Stimulated activated naive CD8-positive, alpha-beta T cell treated with anti-CD3 and anti-CD28 coated beads, Interleukin-15, amount 100 ng/mL, for 72 hours (primary cell): ENCODE measurements at regions not wholly inside any gene's neighbourhood (a gene's known extent, or its start where the extent isn't known, plus 50 kb on each side); places are given as distances from the start of the nearest gene placed in this dataset.

Experiments used
- ATAC-seq: fragments of 150-1000 bp; cut with Tn5 transposase; 2 replicates; pipeline ENCODE4 v1.10.0; 2021; ENCODE audit warnings: mild to moderate bottlenecking, moderate library complexity
- DNase-seq, 2 donors: peaks; one replicate each; pipeline ENCODE4 v3.0.0; 2021 to 2022
- H3K27ac Mint-ChIP-seq, 2 donors: one replicate each; pipeline ENCODE4 v1.8.0; 2022; ENCODE audit warnings: mild to moderate bottlenecking in 2 of 2, mixed read lengths in 2 of 2, moderate library complexity in 2 of 2
- H3K27me3 Mint-ChIP-seq: one replicate; pipeline ENCODE4 v1.8.0; 2022; ENCODE audit warnings: mixed read lengths
- H3K4me1 Mint-ChIP-seq: one replicate; pipeline ENCODE4 v1.8.0; 2022; ENCODE audit warnings: mild to moderate bottlenecking, mixed read lengths
- H3K4me3 Mint-ChIP-seq, 2 donors: one replicate each; pipeline ENCODE4 v1.8.0; 2022; ENCODE audit warnings: mild to moderate bottlenecking in 2 of 2, mixed read lengths in 2 of 2, moderate library complexity in 1 of 2
- H3K9me3 Mint-ChIP-seq, 2 donors: one replicate each; pipeline ENCODE4 v1.8.0; 2022; ENCODE audit warnings: mixed read lengths in 2 of 2

DNA sequence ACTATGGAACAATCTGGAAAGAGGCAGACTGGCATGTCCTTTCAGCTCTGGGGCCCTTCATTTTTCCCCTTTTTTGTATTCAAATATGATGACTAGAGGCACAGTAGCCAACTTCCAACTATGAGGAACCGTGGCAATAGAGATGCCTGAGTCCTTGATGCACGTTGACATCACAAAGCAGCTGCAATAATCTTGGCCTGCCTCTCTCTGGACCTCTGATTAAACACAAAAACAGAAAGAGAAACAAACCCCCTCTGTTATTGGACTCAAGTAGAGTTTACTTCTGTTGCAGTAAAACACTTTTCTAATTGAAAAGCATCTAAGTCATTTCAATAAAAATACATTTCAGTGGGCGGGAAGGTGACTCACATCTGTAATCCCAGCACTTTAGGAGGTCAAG lies 122.2 kb upstream of the GRAMD2B start:
- peaks cover 11% of the 10 kb centered on the region for H3K27me3 Mint-ChIP-seq
- no peak overlapping the region for H3K27ac Mint-ChIP-seq

DNA sequence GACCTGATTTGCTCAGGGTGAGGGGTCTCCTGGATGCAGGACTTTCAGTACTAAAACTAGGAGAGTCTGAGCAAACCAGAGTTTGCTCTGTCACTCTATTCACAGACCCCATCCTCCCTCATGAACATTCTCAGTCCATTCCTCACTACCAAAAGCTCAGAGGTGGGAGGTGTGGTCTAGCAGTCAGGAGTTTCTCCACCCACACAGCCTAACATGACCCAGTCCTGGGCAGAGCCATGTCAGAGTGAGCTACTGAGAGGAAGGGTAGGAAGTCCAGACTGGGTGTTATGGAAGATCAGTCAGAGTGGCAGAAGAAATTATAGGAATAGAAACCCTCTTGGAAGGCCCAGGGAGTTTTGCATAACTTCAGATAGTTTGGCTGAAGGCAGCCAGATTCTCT lies 113.3 kb upstream of the GRAMD2B start:
- no peak for DNase-seq
- no peak for ATAC-seq
- H3K4me1 Mint-ChIP-seq = no peaks in the 10 kb centered on the region
- no peak overlapping the region for H3K27ac Mint-ChIP-seq
- peaks cover 0 to 5% of the 10 kb centered on the region in 2 donors for H3K9me3 Mint-ChIP-seq
- H3K27me3 Mint-ChIP-seq = no peaks in the 10 kb centered on the region
- H3K4me3 Mint-ChIP-seq = no peak overlapping the region

More for the DNA sequence above, 122.2 kb upstream of the GRAMD2B start:
- H3K4me3 Mint-ChIP-seq = no peak overlapping the region
- DNase-seq = no peak
- ATAC-seq = no peak
- H3K4me1 Mint-ChIP-seq = no peaks in the 10 kb centered on the region
- peaks cover 0 to 11% of the 10 kb centered on the region in 2 donors for H3K9me3 Mint-ChIP-seq

DNA sequence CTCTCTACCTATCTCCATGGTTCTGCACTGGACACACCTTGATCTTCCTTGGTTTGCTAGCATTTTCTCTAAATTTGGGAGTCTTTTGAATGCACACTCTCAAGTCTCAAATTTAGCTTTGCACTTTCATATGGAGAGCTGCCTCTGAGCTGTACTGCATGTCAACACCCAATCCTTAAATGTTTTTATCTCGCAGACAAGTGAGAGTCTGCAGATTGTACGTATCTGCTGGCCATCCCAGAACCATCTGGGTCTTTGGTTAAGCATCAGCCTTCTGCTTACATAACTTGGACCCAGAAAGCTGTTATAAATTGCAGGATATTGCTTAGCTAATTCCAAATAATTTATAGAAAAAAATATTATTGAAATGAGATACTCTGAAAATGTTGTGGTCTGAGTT lies 111.4 kb upstream of the GRAMD2B start:
- H3K4me1 Mint-ChIP-seq = no peaks in the 10 kb centered on the region
- DNase-seq = no peak
- no peaks in the 10 kb centered on the region for H3K9me3 Mint-ChIP-seq
- no peak overlapping the region for H3K4me3 Mint-ChIP-seq
- ATAC-seq = no peak
- H3K27me3 Mint-ChIP-seq = peaks cover 8% of the 10 kb centered on the region
- H3K27ac Mint-ChIP-seq = no peak overlapping the region

GRCh38 chr5:126315341-126315740 lies 107.9 kb upstream of the GRAMD2B start:
- Mint-ChIP-seq H3K9me3 (no peaks in the 10 kb centered on the region), H3K27ac (no peak overlapping the region), H3K4me1 (no peaks in the 10 kb centered on the region), H3K27me3 (peaks cover 10% of the 10 kb centered on the region), H3K4me3 (no peak overlapping the region)
- DNase-seq = no peak
- ATAC-seq = no peak

DNA sequence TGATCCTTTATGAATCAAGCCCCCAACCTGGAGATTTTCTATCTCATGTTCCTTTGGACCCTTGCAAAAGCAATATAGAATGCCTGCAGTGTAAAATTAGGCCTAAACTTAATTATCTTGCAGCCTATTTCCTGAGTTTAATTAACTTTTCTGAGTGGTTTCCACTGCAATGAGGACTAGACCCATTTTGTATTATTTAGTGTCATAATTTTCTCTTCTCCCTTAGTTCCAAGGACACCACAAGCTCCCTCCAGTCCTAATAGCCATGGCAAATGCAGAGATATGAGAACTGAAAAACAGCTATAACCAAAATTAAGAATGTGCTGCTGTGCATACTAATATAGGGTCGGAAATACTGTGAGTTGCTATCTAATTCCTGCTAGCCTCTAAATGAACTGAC lies 90.9 kb upstream of the GRAMD2B start:
- no peaks in the 10 kb centered on the region for H3K9me3 Mint-ChIP-seq
- H3K4me3 Mint-ChIP-seq = no peak overlapping the region
- DNase-seq (no peak), ATAC-seq (no peak)
- H3K27me3 Mint-ChIP-seq = peaks cover 9% of the 10 kb centered on the region
- H3K4me1 Mint-ChIP-seq = no peaks in the 10 kb centered on the region
- H3K27ac Mint-ChIP-seq = no peak overlapping the region

GRCh38 chr5:126334760-126335159 lies 88.4 kb upstream of the GRAMD2B start:
- no peak overlapping the region for H3K4me3 Mint-ChIP-seq
- H3K9me3 Mint-ChIP-seq = no peaks in the 10 kb centered on the region
- no peak overlapping the region for H3K27ac Mint-ChIP-seq
- peaks cover 8% of the 10 kb centered on the region for H3K27me3 Mint-ChIP-seq
- no peaks in the 10 kb centered on the region for H3K4me1 Mint-ChIP-seq
- DNase-seq (no peak), ATAC-seq (no peak)

DNA sequence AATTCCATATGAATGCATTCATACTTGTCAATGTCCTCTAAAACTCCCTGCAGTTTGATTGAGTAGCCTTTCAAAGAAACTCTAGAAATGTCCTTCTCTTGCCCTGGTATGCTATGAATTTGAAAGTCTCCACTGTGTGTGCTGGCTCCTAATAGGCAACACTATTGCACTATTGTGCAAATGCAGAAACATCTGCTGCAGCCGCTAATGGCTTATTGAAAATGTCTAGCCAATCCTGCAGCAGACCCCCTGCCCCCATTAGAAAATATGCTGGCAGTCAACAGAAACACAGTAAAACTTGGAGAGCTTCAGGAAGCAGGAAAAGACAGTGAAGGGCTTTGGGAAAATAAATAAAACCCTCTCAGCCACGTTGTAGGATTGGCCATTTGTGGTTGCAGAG lies 87.3 kb upstream of the GRAMD2B start:
- no peak overlapping the region for H3K4me3 Mint-ChIP-seq
- DNase-seq (no peak), ATAC-seq (no peak)
- no peak overlapping the region for H3K27ac Mint-ChIP-seq
- no peaks in the 10 kb centered on the region for H3K4me1 Mint-ChIP-seq
- no peaks in the 10 kb centered on the region for H3K9me3 Mint-ChIP-seq
- peaks cover 8% of the 10 kb centered on the region for H3K27me3 Mint-ChIP-seq

GRCh38 chr5:126338635-126339034 lies 84.6 kb upstream of the GRAMD2B start:
- Mint-ChIP-seq H3K4me1 (no peaks in the 10 kb centered on the region), H3K27me3 (peaks cover 17% of the 10 kb centered on the region), H3K27ac (no peak overlapping the region), H3K9me3 (no peaks in the 10 kb centered on the region), H3K4me3 (no peak overlapping the region)
- DNase-seq = no peak
- no peak for ATAC-seq

DNA sequence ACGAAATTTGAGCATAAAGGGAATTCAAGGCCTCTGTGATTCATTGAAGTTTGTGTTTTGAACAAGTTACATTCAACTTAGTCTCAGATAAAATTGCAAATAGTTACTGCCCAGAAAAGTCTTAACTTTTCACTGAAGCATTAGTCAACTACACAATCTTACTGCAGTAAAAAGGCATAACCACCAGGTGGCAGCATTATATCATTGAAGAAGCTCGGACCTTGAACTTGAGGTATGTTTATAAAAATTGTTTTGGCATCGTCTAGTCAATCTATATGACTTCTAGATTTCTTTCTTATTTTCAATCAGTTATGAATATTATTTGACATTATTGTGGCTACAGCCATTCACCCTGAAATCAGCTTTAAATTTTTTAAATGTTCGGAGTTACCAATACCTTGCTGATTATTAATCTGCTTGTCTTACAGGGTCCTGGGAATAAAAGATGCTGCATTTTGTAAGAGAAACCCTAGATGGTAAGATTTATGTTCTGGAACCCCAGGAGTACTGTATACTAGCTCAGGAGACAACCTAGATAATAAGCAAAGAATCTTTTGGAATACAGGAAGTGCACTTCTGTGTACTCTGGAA lies 83.9 kb upstream of the GRAMD2B start:
- DNase-seq (peak; percentile 35 to 42), ATAC-seq (peak; percentile 49)
- Mint-ChIP-seq H3K4me3 (no peak overlapping the region), H3K4me1 (no peaks in the 10 kb centered on the region), H3K27ac (no peak overlapping the region), H3K9me3 (no peaks in the 10 kb centered on the region), H3K27me3 (peaks cover 17% of the 10 kb centered on the region)

- Mint-ChIP-seq H3K9me3 (no peaks in the 10 kb centered on the region), H3K4me3 (no peak overlapping the region), H3K27ac (no peak overlapping the region), H3K4me1 (no peaks in the 10 kb centered on the region), H3K27me3 (peaks cover 35% of the 10 kb centered on the region)
- no peak for DNase-seq
- ATAC-seq = no peak
Observed at GRCh38 chr5:126341906-126342630, 81.1 kb upstream of the GRAMD2B start.

DNA sequence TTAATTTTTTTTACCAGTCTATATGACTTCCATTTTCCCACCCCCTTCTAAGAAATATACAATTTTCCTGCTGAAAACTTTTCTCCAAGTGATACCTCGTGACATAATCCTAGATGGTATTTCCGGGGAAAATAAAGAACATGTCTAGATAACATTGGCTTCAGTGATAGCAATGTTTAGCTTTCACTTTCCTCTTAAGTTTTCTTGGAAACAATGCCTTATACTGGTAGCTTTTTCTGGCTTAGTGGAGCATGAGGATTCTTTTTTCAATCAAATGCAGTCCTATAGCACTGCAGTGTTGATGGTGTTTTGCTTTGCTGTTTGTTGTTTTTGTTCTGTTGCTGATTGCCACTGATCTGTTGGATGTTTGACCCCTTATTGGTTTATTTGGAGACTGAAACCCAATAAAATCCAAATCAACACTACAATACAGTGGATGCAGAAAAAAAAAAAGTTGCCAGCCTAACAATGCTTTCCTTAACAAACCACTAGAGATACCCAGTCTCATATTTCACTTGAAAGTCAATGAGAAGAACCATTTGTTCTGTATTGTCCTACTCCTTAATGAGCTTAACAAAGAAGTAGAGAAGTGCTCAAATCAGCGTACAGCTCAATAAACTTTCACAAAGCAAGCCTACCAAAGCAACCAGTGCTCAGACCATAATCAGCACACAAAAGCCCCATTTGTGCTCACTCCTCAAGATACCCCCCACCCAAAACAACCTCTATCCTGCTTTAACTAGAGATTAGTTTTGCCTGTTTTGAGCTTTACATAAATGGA lies 74.2 kb upstream of the GRAMD2B start:
- Mint-ChIP-seq H3K27me3 (peaks cover 26% of the 10 kb centered on the region), H3K4me1 (peaks cover 3% of the 10 kb centered on the region), H3K27ac (no peak overlapping the region), H3K4me3 (no peak overlapping the region), H3K9me3 (no peaks in the 10 kb centered on the region)
- DNase-seq = no peak
- ATAC-seq = no peak

GRCh38 chr5:126351153-126351552 lies 72.1 kb upstream of the GRAMD2B start:
- Mint-ChIP-seq H3K27ac (no peak overlapping the region), H3K9me3 (no peaks in the 10 kb centered on the region), H3K27me3 (peaks cover 11% of the 10 kb centered on the region), H3K4me3 (no peak overlapping the region), H3K4me1 (peaks cover 14% of the 10 kb centered on the region)
- DNase-seq = no peak
- ATAC-seq = no peak

DNA sequence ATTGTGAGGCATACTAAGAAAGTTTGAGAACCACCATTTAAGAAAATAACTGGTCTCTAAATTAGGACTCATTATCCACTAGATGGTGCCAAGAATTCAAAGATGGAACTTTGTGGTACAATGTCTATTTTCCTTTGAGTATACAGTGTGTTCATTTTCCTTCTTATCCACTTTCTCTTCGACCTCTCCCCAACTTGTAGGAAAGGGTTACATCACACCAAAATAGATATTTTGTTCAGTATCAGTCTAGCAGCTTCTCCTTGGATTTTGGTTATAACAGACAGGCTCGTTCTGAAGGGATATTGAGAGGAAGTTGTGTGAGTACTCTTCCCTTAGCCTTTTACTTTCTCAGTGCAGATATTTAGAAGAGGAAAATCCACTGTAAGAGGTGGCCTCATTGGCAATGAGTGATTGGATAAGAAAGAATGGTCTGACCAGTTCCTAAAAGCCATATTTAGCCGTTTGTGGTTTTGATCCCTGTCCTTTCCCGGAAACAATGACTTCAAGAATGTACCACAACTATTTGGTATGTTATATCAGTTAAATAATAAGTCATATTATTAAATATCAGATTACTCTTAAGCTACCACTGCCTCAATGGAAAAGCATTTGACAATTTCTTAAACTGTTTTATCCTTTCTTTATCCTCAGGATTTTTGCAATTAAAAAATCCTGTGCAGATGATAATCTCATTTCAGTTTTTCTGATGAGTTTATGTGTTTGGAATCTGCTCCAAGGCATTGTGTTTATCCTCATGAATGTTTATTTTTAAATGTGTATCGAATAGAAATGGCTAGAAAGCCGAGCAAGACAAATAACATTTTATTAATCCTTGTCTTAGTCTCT lies 69.0 kb upstream of the GRAMD2B start:
- H3K27me3 Mint-ChIP-seq = no peaks in the 10 kb centered on the region
- no peaks in the 10 kb centered on the region for H3K9me3 Mint-ChIP-seq
- DNase-seq (peak in 1 of 2 donors; percentile 6), ATAC-seq (peak; percentile 67)
- peak overlapping the region; percentile 61 to 70 for H3K4me3 Mint-ChIP-seq
- H3K4me1 Mint-ChIP-seq = peaks cover 21% of the 10 kb centered on the region
- H3K27ac Mint-ChIP-seq = peak overlapping the region in 1 of 2 donors; percentile 36

DNA sequence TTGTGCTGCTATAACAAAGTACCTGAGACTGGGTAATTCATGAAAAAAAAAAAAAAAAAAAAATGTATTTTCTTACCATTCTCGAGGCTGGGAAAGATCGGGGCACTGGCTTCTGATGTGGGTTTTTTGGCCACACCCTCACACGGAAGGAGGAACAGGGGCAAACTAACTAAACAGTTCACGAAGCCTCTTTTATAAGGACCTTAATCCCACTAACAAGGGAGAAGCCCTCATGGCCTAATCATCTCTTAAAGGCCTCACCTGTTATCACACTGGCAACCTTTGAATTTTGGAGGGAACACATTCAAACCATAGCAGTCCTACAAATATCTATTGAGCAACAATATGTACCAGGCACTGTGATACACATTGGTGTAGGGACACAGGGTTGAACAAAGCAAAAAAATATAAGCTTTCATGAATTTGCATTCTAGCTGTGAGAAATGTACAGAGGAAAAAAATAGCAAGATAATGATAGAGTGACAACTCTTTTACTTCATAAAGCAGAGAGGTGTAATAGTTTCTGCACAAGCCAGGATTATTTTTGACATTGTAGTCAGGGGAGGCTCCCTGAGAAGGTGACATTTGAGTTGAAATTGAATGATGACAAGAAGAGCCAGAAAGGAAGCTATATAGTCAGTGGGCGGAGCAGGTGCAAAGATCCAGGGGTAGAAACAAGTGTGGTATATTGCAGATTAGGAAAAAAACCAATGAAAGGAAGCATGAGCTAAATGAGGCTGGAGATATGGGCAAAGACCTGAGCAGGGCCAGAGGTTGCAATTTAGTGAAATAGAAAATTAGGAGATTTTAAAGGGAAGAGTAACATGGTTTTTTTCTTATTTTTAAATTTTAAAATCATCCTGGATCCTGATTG lies 68.1 kb upstream of the GRAMD2B start:
- Mint-ChIP-seq H3K4me1 (peaks cover 27% of the 10 kb centered on the region), H3K4me3 (no peak overlapping the region), H3K27ac (no peak overlapping the region), H3K9me3 (no peaks in the 10 kb centered on the region), H3K27me3 (no peaks in the 10 kb centered on the region)
- DNase-seq = no peak
- no peak for ATAC-seq

- Mint-ChIP-seq H3K4me1 (peaks cover 33% of the 10 kb centered on the region), H3K27me3 (no peaks in the 10 kb centered on the region), H3K9me3 (no peaks in the 10 kb centered on the region), H3K27ac (no peak overlapping the region), H3K4me3 (no peak overlapping the region)
- ATAC-seq = no peak
- DNase-seq = no peak
Observed at GRCh38 chr5:126355940-126356339, 67.3 kb upstream of the GRAMD2B start.
